OCI-LY1 (cell line): ENCODE measurements at regions not wholly inside any gene's neighbourhood (a gene's known extent, or its start where the extent isn't known, plus 50 kb on each side); places are given as distances from the start of the nearest gene placed in this dataset.

Experiments
- H2AFZ ChIP-seq: fragments of 200-600 bp; sonication (generic), shearing (Covaris generic); 2 replicates; pipeline ENCODE4 v1.6.0; 2014; ENCODE audit warnings: antibody characterized with exemption, mild to moderate bottlenecking, low read length
- H3F3A ChIP-seq: fragments of 200-600 bp; sonication (generic), shearing (Covaris generic); 2 replicates; pipeline ENCODE4 v1.6.0; 2014; ENCODE audit warnings: mild to moderate bottlenecking, antibody characterized with exemption, low read length, moderate library complexity; ENCODE audit not compliant: insufficient read depth
- H3K27ac ChIP-seq: fragments of 200-600 bp; sonication (generic); 2 replicates; pipeline ENCODE4 v1.5.1; 2014; ENCODE audit warnings: low read length, mixed run types, mild to moderate bottlenecking, low read depth; ENCODE audit not compliant: poor library complexity, severe bottlenecking
- H3K27me3 ChIP-seq: fragments of 200-600 bp; sonication (generic); 2 replicates; pipeline ENCODE4 v1.6.0; 2014; ENCODE audit warnings: antibody characterized with exemption, mild to moderate bottlenecking, low read length, moderate library complexity; ENCODE audit not compliant: insufficient read depth
- H3K36me3 ChIP-seq: fragments of 200-600 bp; sonication (generic); 2 replicates; pipeline ENCODE4 v1.6.1; 2014; ENCODE audit warnings: mild to moderate bottlenecking, antibody characterized with exemption, low read length, moderate library complexity, mixed read lengths; ENCODE audit not compliant: insufficient read depth
- H3K4me1 ChIP-seq: fragments of 200-600 bp; sonication (generic); 2 replicates; pipeline ENCODE4 v1.5.1; 2014; ENCODE audit warnings: mild to moderate bottlenecking, low read length, moderate library complexity; ENCODE audit not compliant: insufficient read depth, severe bottlenecking
- H3K4me2 ChIP-seq: fragments of 200-600 bp; sonication (generic), shearing (Covaris generic); 2 replicates; pipeline ENCODE4 v1.6.1; 2014; ENCODE audit warnings: low read length
- H3K4me3 ChIP-seq: fragments of 200-600 bp; sonication (generic); 2 replicates; pipeline ENCODE4 v1.5.1; 2014; ENCODE audit warnings: low read length, low read depth, mild to moderate bottlenecking, mixed read lengths; ENCODE audit not compliant: poor library complexity, severe bottlenecking
- H3K79me2 ChIP-seq: fragments of 200-600 bp; shearing (Covaris generic); 2 replicates; pipeline ENCODE4 v1.6.1; 2016; ENCODE audit warnings: mixed run types, low read length, mixed read lengths; ENCODE audit not compliant: insufficient read depth
- H3K9ac ChIP-seq: fragments of 200-600 bp; sonication (generic), shearing (Covaris generic); 2 replicates; pipeline ENCODE4 v1.6.1; 2014; ENCODE audit warnings: mild to moderate bottlenecking, low read length, mixed read lengths
- H3K9me2 ChIP-seq: fragments of 200-600 bp; sonication (generic), shearing (Covaris generic); 2 replicates; pipeline ENCODE4 v1.6.1; 2014; ENCODE audit warnings: low read depth, mild to moderate bottlenecking, low read length, mixed read lengths
- H3K9me3 ChIP-seq: fragments of 200-600 bp; shearing (Covaris generic); 2 replicates; pipeline ENCODE4 v1.6.1; 2014; ENCODE audit warnings: low read length, mixed read lengths
- H4K20me1 ChIP-seq: fragments of 200-600 bp; sonication (generic), shearing (Covaris generic); 2 replicates; pipeline ENCODE4 v1.6.0; 2016; ENCODE audit warnings: mild to moderate bottlenecking, low read length; ENCODE audit not compliant: insufficient read depth
- CTCF ChIP-seq: fragments of 200-600 bp; sonication (generic), shearing (Covaris generic); IDR thresholded peaks from 2 replicates; pipeline ENCODE4 v1.5.1; 2017; ENCODE audit warnings: mild to moderate bottlenecking, antibody characterized with exemption, low read length, moderate library complexity, mixed read lengths
- EZH2 ChIP-seq: fragments of 200-600 bp; sonication (generic), shearing (Covaris generic); IDR thresholded peaks from 2 replicates; pipeline ENCODE4 v1.8.0; 2017; ENCODE audit warnings: borderline replicate concordance, mixed run types, mild to moderate bottlenecking, antibody characterized with exemption, low read length, moderate library complexity, mixed read lengths

- TF ChIP-seq EZH2 (no peak), CTCF (no peak)
- Histone ChIP-seq H3K27ac (no peak overlapping the region), H3K9ac (no peak overlapping the region), H3K4me1 (no peaks in the 10 kb centered on the region), H2AFZ (no peak overlapping the region), H3K79me2 (no peaks in the 10 kb centered on the region), H3K4me3 (no peak overlapping the region), H3K4me2 (no peak overlapping the region), H3K27me3 (no peaks in the 10 kb centered on the region), H3K9me3 (no peaks in the 10 kb centered on the region), H3K36me3 (no peaks in the 10 kb centered on the region), H3K9me2 (no peaks in the 10 kb centered on the region), H3F3A (no peaks in the 10 kb centered on the region), H4K20me1 (no peaks in the 10 kb centered on the region)
Measured at GRCh38 chr10:127802531-127803095, 65.6 kb downstream of the FOXI2 start.

- TF ChIP-seq CTCF (no peak), EZH2 (no peak)
- H3K36me3 ChIP-seq: no peaks in the 10 kb centered on the region
- H3K9me3 ChIP-seq: no peaks in the 10 kb centered on the region
- H3F3A ChIP-seq: no peaks in the 10 kb centered on the region
- H3K4me1 ChIP-seq: no peaks in the 10 kb centered on the region
- no peak overlapping the region for H3K27ac ChIP-seq
- H2AFZ ChIP-seq: no peak overlapping the region
- no peaks in the 10 kb centered on the region for H3K27me3 ChIP-seq
- no peak overlapping the region for H3K4me3 ChIP-seq
- no peak overlapping the region for H3K9ac ChIP-seq
- no peak overlapping the region for H3K4me2 ChIP-seq
- H3K79me2 ChIP-seq: no peaks in the 10 kb centered on the region
- H3K9me2 ChIP-seq: no peaks in the 10 kb centered on the region
- no peaks in the 10 kb centered on the region for H4K20me1 ChIP-seq
Measured at GRCh38 chr10:127804696-127805095, 67.7 kb downstream of the FOXI2 start.

DNA sequence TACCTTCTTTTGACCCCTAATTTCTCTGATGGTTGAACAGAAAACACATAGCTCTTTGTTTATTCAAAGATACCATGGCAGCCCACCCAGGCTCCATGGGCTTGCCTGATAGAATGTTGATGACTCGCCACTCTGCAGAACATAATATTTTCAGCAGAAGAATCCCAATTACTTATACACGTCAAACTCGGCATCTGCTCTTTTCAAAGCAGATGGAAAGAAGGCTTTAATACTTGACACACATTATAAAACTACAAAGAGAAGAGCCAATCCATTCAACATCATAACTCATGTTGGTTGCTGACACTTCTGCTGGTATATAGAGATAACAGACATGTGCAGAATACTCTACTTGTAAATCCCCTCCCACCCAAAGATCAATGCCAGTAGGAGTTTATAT lies 69.0 kb downstream of the FOXI2 start:
- Histone ChIP-seq H4K20me1 (no peaks in the 10 kb centered on the region), H2AFZ (no peak overlapping the region), H3K4me3 (no peak overlapping the region), H3K9me3 (no peaks in the 10 kb centered on the region), H3K36me3 (no peaks in the 10 kb centered on the region), H3K27me3 (no peaks in the 10 kb centered on the region), H3K9me2 (no peaks in the 10 kb centered on the region), H3K4me2 (no peak overlapping the region), H3F3A (no peaks in the 10 kb centered on the region), H3K27ac (no peak overlapping the region), H3K4me1 (no peaks in the 10 kb centered on the region), H3K79me2 (no peaks in the 10 kb centered on the region), H3K9ac (no peak overlapping the region)
- TF ChIP-seq EZH2 (no peak), CTCF (no peak)
